ENCODE measurements at regions not wholly inside any gene's neighbourhood (a gene's known extent, or its start where the extent isn't known, plus 50 kb on each side); places are given as distances from the start of the nearest gene placed in this dataset.

GRCh38 chr2:56871644-56872043 lies 687.9 kb downstream of the CCDC85A start:
- WGBS, 3 donors: 82 to 89% (median 88%) methylated on average over 1 of the region's 1 CpG
- Histone ChIP-seq H3K4me3 (no peak overlapping the region), H3K9me3 (no peaks in the 10 kb centered on the region), H3K36me3 (no peaks in the 10 kb centered on the region), H3K27me3 (no peaks in the 10 kb centered on the region), H3K4me1 (ENCODE audit: insufficient read depth) (no peaks in the 10 kb centered on the region), H3K27ac (no peak overlapping the region)
- intact Hi-C loops (cut with DNase I): no loop called here
- no peak for DNase-seq
- no peak for TF ChIP-seq POLR2A (IDR thresholded peaks at IDR 0.05)
- TF ChIP-seq CTCF (IDR thresholded peaks at IDR 0.05): no peak
- no peak for TF ChIP-seq EP300 (IDR thresholded peaks at IDR 0.05)

DNA sequence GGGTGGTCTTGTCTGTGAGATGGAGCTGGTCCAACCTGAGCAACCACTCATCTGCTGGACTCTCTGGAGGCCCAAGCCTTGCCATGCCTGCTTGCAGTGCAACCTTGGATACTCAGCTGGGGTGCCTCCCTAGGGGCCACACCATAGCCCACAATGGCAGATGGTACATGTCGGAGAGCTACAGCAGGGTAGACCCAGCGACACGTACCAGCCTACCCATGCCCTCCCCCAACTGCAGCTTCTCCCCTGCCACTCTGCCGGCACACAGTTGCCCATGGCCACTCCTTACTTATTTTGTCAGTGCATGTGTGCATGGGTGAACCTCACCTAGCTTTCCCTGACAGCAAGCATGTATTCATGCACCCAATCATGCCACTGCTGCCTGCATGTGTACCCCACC lies 690.9 kb downstream of the CCDC85A start:
- no peak overlapping the region for H3K4me3 ChIP-seq
- H3K36me3 ChIP-seq: no peaks in the 10 kb centered on the region
- no peak for TF ChIP-seq EP300 (IDR thresholded peaks at IDR 0.05)
- no peak for TF ChIP-seq POLR2A (IDR thresholded peaks at IDR 0.05)
- no peak for TF ChIP-seq CTCF (IDR thresholded peaks at IDR 0.05)
- no peaks in the 10 kb centered on the region for H3K9me3 ChIP-seq
- H3K27me3 ChIP-seq: no peaks in the 10 kb centered on the region
- 82 to 98% (median 88%) methylated on average over 4 of the region's 4 CpGs for WGBS, 3 donors
- DNase-seq: no peak
- intact Hi-C loops (cut with DNase I): no loop called here
- H3K4me1 ChIP-seq (ENCODE audit: insufficient read depth): no peaks in the 10 kb centered on the region
- H3K27ac ChIP-seq: no peak overlapping the region

DNA sequence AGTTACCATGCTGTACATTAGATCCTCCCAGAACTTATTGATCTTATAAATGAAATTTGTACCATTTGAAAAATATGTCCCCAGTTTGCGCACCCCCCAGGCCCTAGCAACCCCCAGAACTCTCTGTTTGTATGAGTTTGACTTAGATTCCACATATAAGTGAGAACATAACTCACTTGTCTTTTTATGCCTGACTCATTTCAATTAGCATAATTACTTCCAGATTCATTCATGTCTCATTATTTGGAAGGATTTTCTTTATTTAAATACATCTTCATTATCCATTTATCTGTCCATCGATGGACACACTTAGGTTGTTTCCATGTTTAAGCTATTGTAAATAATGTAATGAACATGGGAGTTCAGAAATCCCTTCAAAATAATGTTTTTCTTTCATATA lies 705.9 kb downstream of the CCDC85A start:
- no peaks in the 10 kb centered on the region for H3K36me3 ChIP-seq
- TF ChIP-seq CTCF (IDR thresholded peaks at IDR 0.05): no peak
- no peak for TF ChIP-seq EP300 (IDR thresholded peaks at IDR 0.05)
- TF ChIP-seq POLR2A (IDR thresholded peaks at IDR 0.05): no peak
- DNase-seq: no peak
- no peaks in the 10 kb centered on the region for H3K4me1 ChIP-seq (ENCODE audit: insufficient read depth)
- H3K9me3 ChIP-seq: no peaks in the 10 kb centered on the region
- no peak overlapping the region for H3K4me3 ChIP-seq
- H3K27ac ChIP-seq: no peak overlapping the region
- intact Hi-C loops (cut with DNase I): no loop called here
- H3K27me3 ChIP-seq: no peaks in the 10 kb centered on the region
- 81 to 92% (median 91%) methylated on average over 2 of the region's 2 CpGs for WGBS, 3 donors

DNA sequence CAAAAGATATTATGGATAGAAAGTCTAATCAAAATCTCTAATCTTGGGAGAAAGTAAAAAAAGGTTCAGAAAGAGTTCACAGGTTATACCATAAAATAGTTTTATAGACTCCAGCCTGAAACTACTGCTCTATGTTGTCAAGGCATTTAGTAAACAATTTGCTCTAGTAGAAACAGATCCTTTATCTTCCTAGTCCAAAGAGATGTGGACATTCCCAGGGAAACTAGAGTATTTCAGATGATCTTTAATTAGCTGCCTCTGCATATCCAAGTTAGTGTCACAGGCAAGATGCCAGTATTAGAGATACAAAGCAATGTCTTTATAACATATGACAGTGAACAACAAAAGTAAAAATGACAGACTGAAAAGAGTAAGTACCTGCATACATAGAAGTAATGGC lies 708.6 kb downstream of the CCDC85A start:
- Histone ChIP-seq H3K4me3 (no peak overlapping the region), H3K36me3 (no peaks in the 10 kb centered on the region), H3K27me3 (no peaks in the 10 kb centered on the region), H3K9me3 (no peaks in the 10 kb centered on the region), H3K4me1 (ENCODE audit: insufficient read depth) (no peaks in the 10 kb centered on the region), H3K27ac (no peak overlapping the region)
- TF ChIP-seq POLR2A (IDR thresholded peaks at IDR 0.05) (no peak), EP300 (IDR thresholded peaks at IDR 0.05) (no peak), CTCF (IDR thresholded peaks at IDR 0.05) (no peak)
- no peak for DNase-seq
- intact Hi-C loops (cut with DNase I): no loop called here

- WGBS, 3 donors: 14 to 61% (median 30%) methylated on average over 1 of the region's 1 CpG
- TF ChIP-seq POLR2A (IDR thresholded peaks at IDR 0.05) (no peak), CTCF (IDR thresholded peaks at IDR 0.05) (no peak), EP300 (IDR thresholded peaks at IDR 0.05) (no peak)
Measured at GRCh38 chr2:56898986-56899385, 715.2 kb downstream of the CCDC85A start.

More at GRCh38 chr2:56898986-56899385, 715.2 kb downstream of the CCDC85A start:
- DNase-seq: no peak
- Histone ChIP-seq H3K4me1 (ENCODE audit: insufficient read depth) (no peaks in the 10 kb centered on the region), H3K9me3 (no peaks in the 10 kb centered on the region), H3K27me3 (no peaks in the 10 kb centered on the region), H3K27ac (no peak overlapping the region), H3K4me3 (no peak overlapping the region), H3K36me3 (no peaks in the 10 kb centered on the region)
- intact Hi-C loops (cut with DNase I): no loop called here

All from ovary (tissue), 7 donors.